Testis (tissue), 2 donors: ENCODE measurements at regions not wholly inside any gene's neighbourhood (a gene's known extent, or its start where the extent isn't known, plus 50 kb on each side); places are given as distances from the start of the nearest gene placed in this dataset.

Experiments used
- DNase-seq: peaks from one replicate; pipeline ENCODE4 v3.0.0-alpha.2; 2019
- H3K27ac ChIP-seq, 2 donors: fragments of 200-600 bp; sonication (generic); one replicate each; pipeline ENCODE4 v1.5.1; 2019
- H3K27me3 ChIP-seq: fragments of 200-600 bp; sonication (generic); one replicate; pipeline ENCODE4 v1.5.1; 2019
- H3K36me3 ChIP-seq: fragments of 200-600 bp; sonication (generic); one replicate; pipeline ENCODE4 v1.5.1; 2017; ENCODE audit warnings: low read depth; ENCODE audit errors: missing control alignments
- H3K4me1 ChIP-seq: fragments of 200-600 bp; sonication (generic); one replicate; pipeline ENCODE4 v1.5.1; 2019
- H3K4me3 ChIP-seq, 2 donors: fragments of 200-600 bp; sonication (generic); one replicate each; pipeline ENCODE4 v1.5.1; 2017 to 2019
- H3K9me3 ChIP-seq: fragments of 200-600 bp; sonication (generic); one replicate; pipeline ENCODE4 v1.5.1; 2017
- POLR2A ChIP-seq: fragments of 450-650 bp; IDR thresholded peaks from one replicate; pipeline ENCODE4 v1.6.1; 2017; ENCODE audit warnings: antibody characterized with exemption, mild to moderate bottlenecking, moderate library complexity
- WGBS, 2 donors: methylation state at CpG; one replicate each; pipeline ENCODE4 v1.1.5; 2018; 5-methylcytosine and 5-hydroxymethylcytosine counted together
- intact Hi-C: fragments of 100-400 bp; cut with DNase I; formaldehyde crosslinking; loops from one replicate; pipeline ENCODE4 v1.15.1; 2023; ENCODE audit warnings: low total_unique reads
- TF ChIP-seq, protein P1 (sequence below), 3 experiments: fragments of 450-650 bp in 2 of 3; fragments of 200-600 bp in 1 of 3; sonication (generic) in 1 of 3; IDR thresholded peaks; one replicate each; pipeline ENCODE4 v1.5.1; 2016 to 2019; ENCODE audit warnings: antibody characterized with exemption in 3 of 3, mild to moderate bottlenecking in 2 of 3, moderate library complexity in 1 of 3

DNA sequence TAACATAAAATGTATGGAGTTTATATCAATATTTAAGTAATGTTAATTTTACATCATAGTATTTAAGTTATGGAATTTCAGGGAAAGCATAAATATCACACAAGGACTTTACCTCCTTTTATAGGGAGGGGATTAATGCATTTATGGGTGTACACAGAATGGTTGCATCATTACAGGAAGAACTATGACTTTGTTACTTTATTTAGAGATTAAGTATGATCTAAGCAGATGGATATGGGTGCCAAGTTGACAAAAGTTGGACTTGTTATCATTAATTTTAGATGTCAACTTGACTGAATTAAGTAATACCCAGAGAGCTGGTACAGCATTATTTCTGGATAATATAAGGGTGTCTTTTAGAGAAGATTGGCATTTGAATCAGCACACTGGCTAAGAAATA, 160.5 kb upstream of the CDH10 start:
- DNase-seq, result no peak
- intact Hi-C loops, result no loop called here
- Histone ChIP-seq H3K9me3 (no peaks in the 10 kb centered on the region), H3K27me3 (no peaks in the 10 kb centered on the region), H3K4me1 (no peaks in the 10 kb centered on the region), H3K27ac (no peak overlapping the region), H3K36me3 (no peaks in the 10 kb centered on the region), H3K4me3 (no peak overlapping the region)
- TF ChIP-seq, protein P1, sequence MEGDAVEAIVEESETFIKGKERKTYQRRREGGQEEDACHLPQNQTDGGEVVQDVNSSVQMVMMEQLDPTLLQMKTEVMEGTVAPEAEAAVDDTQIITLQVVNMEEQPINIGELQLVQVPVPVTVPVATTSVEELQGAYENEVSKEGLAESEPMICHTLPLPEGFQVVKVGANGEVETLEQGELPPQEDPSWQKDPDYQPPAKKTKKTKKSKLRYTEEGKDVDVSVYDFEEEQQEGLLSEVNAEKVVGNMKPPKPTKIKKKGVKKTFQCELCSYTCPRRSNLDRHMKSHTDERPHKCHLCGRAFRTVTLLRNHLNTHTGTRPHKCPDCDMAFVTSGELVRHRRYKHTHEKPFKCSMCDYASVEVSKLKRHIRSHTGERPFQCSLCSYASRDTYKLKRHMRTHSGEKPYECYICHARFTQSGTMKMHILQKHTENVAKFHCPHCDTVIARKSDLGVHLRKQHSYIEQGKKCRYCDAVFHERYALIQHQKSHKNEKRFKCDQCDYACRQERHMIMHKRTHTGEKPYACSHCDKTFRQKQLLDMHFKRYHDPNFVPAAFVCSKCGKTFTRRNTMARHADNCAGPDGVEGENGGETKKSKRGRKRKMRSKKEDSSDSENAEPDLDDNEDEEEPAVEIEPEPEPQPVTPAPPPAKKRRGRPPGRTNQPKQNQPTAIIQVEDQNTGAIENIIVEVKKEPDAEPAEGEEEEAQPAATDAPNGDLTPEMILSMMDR (IDR thresholded peaks at IDR 0.05), result no peak
- no peak for TF ChIP-seq POLR2A

DNA sequence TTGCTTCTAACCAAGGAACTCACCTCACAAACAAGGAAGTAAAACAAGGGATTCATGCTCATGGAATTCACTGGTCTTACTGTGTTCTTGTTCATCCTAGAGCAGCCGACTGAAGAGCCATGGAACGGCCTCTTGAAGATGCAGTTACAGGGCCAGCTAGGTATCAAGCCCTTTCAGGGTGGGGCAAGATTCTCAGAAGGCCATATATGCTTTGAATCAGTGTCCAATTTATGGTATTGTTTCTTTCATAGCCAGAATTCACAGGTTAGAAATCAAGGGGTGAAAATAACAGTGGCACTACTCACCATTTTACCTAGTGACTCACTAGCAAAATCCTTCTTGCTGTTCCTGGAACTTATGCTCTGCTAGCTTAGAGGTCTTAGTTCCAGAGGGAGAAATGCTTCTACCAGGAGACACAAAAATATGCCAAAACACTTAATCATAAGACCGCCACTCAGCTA, 159.5 kb upstream of the CDH10 start:
- no peaks in the 10 kb centered on the region for H3K36me3 ChIP-seq

DNA sequence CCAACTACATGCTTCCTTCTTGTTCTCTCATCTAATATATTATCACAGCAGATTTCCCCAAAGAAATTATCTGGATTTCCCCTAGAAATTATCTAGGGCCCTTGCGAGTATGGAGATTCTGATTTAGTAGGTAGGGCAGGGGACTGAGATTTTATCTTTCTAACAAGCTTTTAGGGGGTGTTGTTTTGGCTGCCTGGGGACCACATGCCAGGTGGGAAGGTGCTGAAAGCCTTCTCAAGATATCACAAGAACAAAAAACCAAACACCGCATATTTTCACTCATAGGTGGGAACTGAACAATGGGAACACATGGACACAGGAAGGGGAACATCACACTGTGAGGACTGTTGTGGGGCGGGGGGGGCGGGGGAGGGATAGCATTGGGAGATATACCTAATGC, 146.5 kb upstream of the CDH10 start:
- Histone ChIP-seq H3K36me3 (no peaks in the 10 kb centered on the region), H3K9me3 (no peaks in the 10 kb centered on the region), H3K4me1 (no peaks in the 10 kb centered on the region), H3K27me3 (no peaks in the 10 kb centered on the region), H3K27ac (no peak overlapping the region), H3K4me3 (no peak overlapping the region)
- WGBS, 2 donors, result 83 to 85% methylated on average over 4 of the region's 4 CpGs
- no peak for TF ChIP-seq POLR2A
- TF ChIP-seq, protein P1 (IDR thresholded peaks at IDR 0.05), result no peak
- no peak for DNase-seq
- intact Hi-C loops, result no loop called here

More for the DNA sequence above, 159.5 kb upstream of the CDH10 start:
- Histone ChIP-seq H3K27ac (no peak overlapping the region), H3K27me3 (no peaks in the 10 kb centered on the region), H3K9me3 (no peaks in the 10 kb centered on the region), H3K4me3 (no peak overlapping the region), H3K4me1 (no peaks in the 10 kb centered on the region)
- WGBS, 2 donors, result 92 to 96% methylated on average over 3 of the region's 3 CpGs
- intact Hi-C loops, result no loop called here
- no peak for TF ChIP-seq POLR2A
- TF ChIP-seq, protein P1 (IDR thresholded peaks at IDR 0.05), result no peak
- DNase-seq, result no peak

DNA sequence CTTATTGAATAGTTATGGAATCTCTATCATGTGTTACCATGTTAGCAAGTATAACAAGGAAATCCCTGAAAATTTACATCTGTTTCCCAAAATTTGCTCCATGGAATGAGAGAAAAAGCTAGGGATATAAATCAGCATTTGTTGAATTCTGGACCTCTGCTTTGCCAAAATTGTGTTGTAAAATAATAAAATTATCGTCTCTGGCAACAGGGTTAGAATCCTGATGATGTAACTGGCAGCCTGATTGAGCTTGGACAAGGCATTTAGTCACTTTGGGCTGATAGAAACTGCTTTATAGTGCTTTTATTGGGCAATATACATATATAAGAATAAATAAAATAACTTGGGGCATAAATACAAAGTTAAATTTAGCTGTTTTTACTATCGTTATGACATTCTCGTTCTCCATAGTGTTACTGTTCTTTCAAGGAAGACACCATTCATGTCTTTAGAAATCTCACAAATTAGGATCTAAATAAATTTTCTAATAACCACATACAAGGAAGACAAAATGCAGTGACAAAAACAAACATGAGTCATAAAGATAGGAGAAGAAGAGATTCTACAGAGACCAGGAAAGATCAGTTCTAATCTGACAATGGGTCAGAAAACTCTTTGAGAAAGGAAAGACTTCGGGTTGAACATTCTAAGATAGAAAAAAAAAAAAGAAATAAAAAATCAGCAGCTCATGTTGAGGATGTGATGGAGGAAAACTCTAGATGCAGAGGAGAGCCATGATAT, 145.0 kb upstream of the CDH10 start:
- Histone ChIP-seq H3K36me3 (no peaks in the 10 kb centered on the region), H3K27ac (no peak overlapping the region), H3K4me1 (no peaks in the 10 kb centered on the region), H3K9me3 (no peaks in the 10 kb centered on the region), H3K4me3 (no peak overlapping the region), H3K27me3 (no peaks in the 10 kb centered on the region)
- TF ChIP-seq, protein P1 (IDR thresholded peaks at IDR 0.05), result no peak
- TF ChIP-seq POLR2A, result no peak
- 81 to 83% methylated on average over 4 of the region's 4 CpGs for WGBS, 2 donors
- no peak for DNase-seq
- intact Hi-C loops, result no loop called here
